ENCODE measurements at regions not wholly inside any gene's neighbourhood (a gene's known extent, or its start where the extent isn't known, plus 50 kb on each side); places are given as distances from the start of the nearest gene placed in this dataset.

- no peak overlapping the region for H3K4me3 ChIP-seq (replicated peaks; ENCODE audit: low read depth, low read length)
- peak; percentile 62 for DNase-seq (ENCODE audit: low read depth)
- peak; percentile 59 for TF ChIP-seq CTCF (IDR thresholded peaks at IDR 0.05; ENCODE audit: low read length, missing control alignments)
These were observed 218.7 kb upstream of the MDFIC2 start for GRCh38 chr3:70531063-70531657.

- no peak for DNase-seq (ENCODE audit: low read depth)
- H3K4me3 ChIP-seq (replicated peaks; ENCODE audit: low read depth, low read length), result no peak overlapping the region
- TF ChIP-seq CTCF (IDR thresholded peaks at IDR 0.05; ENCODE audit: low read length, missing control alignments), result no peak
These were observed 218.2 kb upstream of the MDFIC2 start for GRCh38 chr3:70530626-70531025.

- no peak for DNase-seq (ENCODE audit: low read depth)
- H3K4me3 ChIP-seq (replicated peaks; ENCODE audit: low read depth, low read length), result no peak overlapping the region
- no peak for TF ChIP-seq CTCF (IDR thresholded peaks at IDR 0.05; ENCODE audit: low read length, missing control alignments)
These were observed 214.6 kb upstream of the MDFIC2 start for GRCh38 chr3:70527026-70527425.

GRCh38 chr3:70519913-70520659 is 207.6 kb upstream of the MDFIC2 start:
- DNase-seq (ENCODE audit: low read depth), result no peak
- TF ChIP-seq CTCF (IDR thresholded peaks at IDR 0.05; ENCODE audit: low read length, missing control alignments), result no peak
- H3K4me3 ChIP-seq (replicated peaks; ENCODE audit: low read depth, low read length), result no peak overlapping the region

GRCh38 chr3:70519026-70519425 is 206.6 kb upstream of the MDFIC2 start:
- no peak overlapping the region for H3K4me3 ChIP-seq (replicated peaks; ENCODE audit: low read depth, low read length)
- TF ChIP-seq CTCF (IDR thresholded peaks at IDR 0.05; ENCODE audit: low read length, missing control alignments), result no peak
- no peak for DNase-seq (ENCODE audit: low read depth)

GRCh38 chr3:70518356-70518755 is 205.9 kb upstream of the MDFIC2 start:
- no peak for DNase-seq (ENCODE audit: low read depth)
- H3K4me3 ChIP-seq (replicated peaks; ENCODE audit: low read depth, low read length), result no peak overlapping the region
- TF ChIP-seq CTCF (IDR thresholded peaks at IDR 0.05; ENCODE audit: low read length, missing control alignments), result no peak
